ENCODE measurements at regions not wholly inside any gene's neighbourhood (a gene's known extent, or its start where the extent isn't known, plus 50 kb on each side); places are given as distances from the start of the nearest gene placed in this dataset.

- TF ChIP-seq REST (IDR thresholded peaks at IDR 0.05; ENCODE audit: insufficient read depth in 1 of 2, low read depth in 2 of 2, low read length in 2 of 2) (no peak), POLR2AphosphoS5 (IDR thresholded peaks at IDR 0.05; ENCODE audit: low read depth, low read length) (no peak), TAF1 (IDR thresholded peaks at IDR 0.05; ENCODE audit: borderline replicate concordance, insufficient read depth, low read length) (no peak), SIN3A (IDR thresholded peaks at IDR 0.05; ENCODE audit: borderline replicate concordance, insufficient read depth, low read length) (no peak)
Observed at GRCh38 chr12:131290255-131290959, 336.7 kb downstream of the ADGRD1 start.

All from PFSK-1 (cell line).